ENCODE measurements at regions not wholly inside any gene's neighbourhood (a gene's known extent, or its start where the extent isn't known, plus 50 kb on each side); places are given as distances from the start of the nearest gene placed in this dataset.
"Not testable (repeated sequence)": the region's sequence is repeated elsewhere in the genome, so short reads cannot be mapped to it uniquely, and the experiment has no call there.

DNA sequence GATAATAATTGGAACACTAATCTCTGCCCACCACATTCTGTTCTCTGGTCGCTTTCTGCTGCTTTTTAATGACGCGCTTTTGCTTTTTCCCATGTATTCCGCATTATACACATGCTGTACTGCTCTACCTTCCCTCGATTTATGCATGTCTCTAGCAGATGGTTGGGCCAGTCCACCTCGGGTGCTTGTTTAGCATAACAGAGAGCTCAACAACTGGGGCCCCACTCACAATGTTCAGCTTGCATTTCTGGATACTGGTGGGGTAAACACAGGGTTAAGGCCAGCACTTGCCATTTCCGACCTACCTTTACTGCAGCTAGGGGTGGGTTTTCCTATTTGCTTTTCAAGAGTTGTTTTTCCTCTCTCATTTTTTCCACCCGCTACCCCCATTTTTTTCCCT, 255.8 kb downstream of the SOX3 start:
- intact Hi-C loops (cut with DNase I), result no loop called here
- Histone ChIP-seq H3K27ac (no peak overlapping the region), H3K27me3 (peaks cover 0 to 8% (median 0%) of the 10 kb centered on the region in 9 donors), H3K9me3 (no peaks in the 10 kb centered on the region), H3K4me1 (no peaks in the 10 kb centered on the region), H3K4me3 (no peak overlapping the region), H3K36me3 (no peaks in the 10 kb centered on the region)
- no peak for TF ChIP-seq POLR2A (IDR thresholded peaks at IDR 0.05)
- TF ChIP-seq, protein P1, sequence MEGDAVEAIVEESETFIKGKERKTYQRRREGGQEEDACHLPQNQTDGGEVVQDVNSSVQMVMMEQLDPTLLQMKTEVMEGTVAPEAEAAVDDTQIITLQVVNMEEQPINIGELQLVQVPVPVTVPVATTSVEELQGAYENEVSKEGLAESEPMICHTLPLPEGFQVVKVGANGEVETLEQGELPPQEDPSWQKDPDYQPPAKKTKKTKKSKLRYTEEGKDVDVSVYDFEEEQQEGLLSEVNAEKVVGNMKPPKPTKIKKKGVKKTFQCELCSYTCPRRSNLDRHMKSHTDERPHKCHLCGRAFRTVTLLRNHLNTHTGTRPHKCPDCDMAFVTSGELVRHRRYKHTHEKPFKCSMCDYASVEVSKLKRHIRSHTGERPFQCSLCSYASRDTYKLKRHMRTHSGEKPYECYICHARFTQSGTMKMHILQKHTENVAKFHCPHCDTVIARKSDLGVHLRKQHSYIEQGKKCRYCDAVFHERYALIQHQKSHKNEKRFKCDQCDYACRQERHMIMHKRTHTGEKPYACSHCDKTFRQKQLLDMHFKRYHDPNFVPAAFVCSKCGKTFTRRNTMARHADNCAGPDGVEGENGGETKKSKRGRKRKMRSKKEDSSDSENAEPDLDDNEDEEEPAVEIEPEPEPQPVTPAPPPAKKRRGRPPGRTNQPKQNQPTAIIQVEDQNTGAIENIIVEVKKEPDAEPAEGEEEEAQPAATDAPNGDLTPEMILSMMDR (IDR thresholded peaks at IDR 0.05), result no peak
- DNase-seq, result no peak
- no peak for ATAC-seq
- WGBS, 4 donors, result 50 to 69% (median 58%) methylated on average over 8 of the region's 8 CpGs

- intact Hi-C loops (cut with DNase I), result no loop called here
- H3K4me3 ChIP-seq, result no peak overlapping the region
- peaks cover 0 to 7% (median 0%) of the 10 kb centered on the region in 12 donors for H3K9me3 ChIP-seq
- no peaks in the 10 kb centered on the region for H3K27me3 ChIP-seq
- no peak for TF ChIP-seq POLR2A (IDR thresholded peaks at IDR 0.05)
- TF ChIP-seq, protein P1 (IDR thresholded peaks at IDR 0.05), result no peak
- no peaks in the 10 kb centered on the region for H3K36me3 ChIP-seq
- no peak for DNase-seq
- no peaks in the 10 kb centered on the region for H3K4me1 ChIP-seq
- no peak overlapping the region for H3K27ac ChIP-seq
- 20 to 35% (median 28%) methylated on average over 1 of the region's 1 CpG for WGBS, 4 donors
- ATAC-seq, result no peak
These were observed 263.9 kb upstream of the CXorf66 start for GRCh38 chrX:140229191-140229590.

- 48 to 55% (median 52%) methylated on average over 8 of the region's 8 CpGs for WGBS, 4 donors
- ATAC-seq; H3K36me3 ChIP-seq; H3K27ac ChIP-seq; H3K4me3 ChIP-seq; H3K9me3 ChIP-seq; H3K4me1 ChIP-seq; DNase-seq; H3K27me3 ChIP-seq; intact Hi-C loops (cut with DNase I): not testable (repeated sequence)
These were observed 260.7 kb upstream of the CXorf66 start for GRCh38 chrX:140226037-140226436.

DNA sequence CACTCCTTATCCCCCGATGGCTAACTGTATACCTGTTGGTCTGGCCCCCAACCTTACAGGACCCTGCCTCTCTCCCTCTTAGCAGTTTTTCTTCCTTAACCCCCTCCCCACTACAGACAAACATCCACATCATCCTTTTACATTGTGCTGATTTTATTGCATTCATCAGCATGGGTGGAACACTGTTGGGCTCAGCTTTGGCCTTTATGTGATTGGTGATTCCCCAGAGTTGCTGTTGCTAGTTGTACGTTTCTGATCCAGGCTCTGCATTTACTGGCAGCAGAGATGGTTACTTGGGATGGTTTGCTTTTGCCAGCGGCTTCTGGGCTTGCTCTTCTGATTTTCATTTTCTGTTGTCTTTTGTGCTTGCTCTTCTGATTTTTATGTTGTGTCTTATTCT, 250.6 kb upstream of the CXorf66 start:
- intact Hi-C loops (cut with DNase I); H3K27ac ChIP-seq; ATAC-seq; DNase-seq; H3K9me3 ChIP-seq; H3K36me3 ChIP-seq; H3K4me3 ChIP-seq; H3K4me1 ChIP-seq; H3K27me3 ChIP-seq: not testable (repeated sequence)
- WGBS, 4 donors, result 56 to 78% (median 64%) methylated on average over 1 to 2 of the region's 3 CpGs

GRCh38 chrX:140214518-140214917, 249.2 kb upstream of the CXorf66 start:
- H3K27ac ChIP-seq; H3K4me3 ChIP-seq; H3K9me3 ChIP-seq; ATAC-seq; H3K36me3 ChIP-seq; intact Hi-C loops (cut with DNase I); DNase-seq; H3K27me3 ChIP-seq; H3K4me1 ChIP-seq: not testable (repeated sequence)
- WGBS, 4 donors, result 29 to 50% (median 44%) methylated on average over 2 of the region's 3 CpGs

DNA sequence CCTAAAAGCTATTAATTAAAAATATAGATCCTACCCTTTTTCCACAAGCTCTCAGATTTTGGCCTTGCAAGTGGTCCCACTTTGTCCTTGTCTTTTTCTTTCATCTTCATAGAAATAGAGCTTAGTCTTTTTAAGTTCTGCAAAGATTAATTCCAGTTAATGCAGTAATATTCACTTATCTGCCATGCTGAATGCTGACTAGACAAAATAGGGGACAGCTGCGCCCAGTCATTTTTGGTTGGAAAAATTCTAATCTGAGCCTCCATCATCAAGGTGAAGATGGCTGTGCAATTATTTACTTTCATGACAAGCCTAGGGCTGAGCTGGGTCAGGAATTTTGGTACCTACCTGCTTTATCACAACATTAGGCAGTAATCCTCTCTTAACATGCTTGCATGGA, 241.3 kb upstream of the CXorf66 start:
- no peaks in the 10 kb centered on the region for H3K9me3 ChIP-seq
- H3K27ac ChIP-seq, result no peak overlapping the region
- intact Hi-C loops (cut with DNase I), result no loop called here
- H3K4me1 ChIP-seq, result no peaks in the 10 kb centered on the region
- no peaks in the 10 kb centered on the region for H3K36me3 ChIP-seq
- no peaks in the 10 kb centered on the region for H3K27me3 ChIP-seq
- TF ChIP-seq POLR2A (IDR thresholded peaks at IDR 0.05), result no peak
- TF ChIP-seq, protein P1 (IDR thresholded peaks at IDR 0.05), result no peak
- no peak for ATAC-seq
- no peak for DNase-seq
- 91 to 100% (median 95%) methylated on average over 1 of the region's 1 CpG for WGBS, 4 donors
- no peak overlapping the region for H3K4me3 ChIP-seq
